ENCODE measurements at regions not wholly inside any gene's neighbourhood (a gene's known extent, or its start where the extent isn't known, plus 50 kb on each side); places are given as distances from the start of the nearest gene placed in this dataset.

DNA sequence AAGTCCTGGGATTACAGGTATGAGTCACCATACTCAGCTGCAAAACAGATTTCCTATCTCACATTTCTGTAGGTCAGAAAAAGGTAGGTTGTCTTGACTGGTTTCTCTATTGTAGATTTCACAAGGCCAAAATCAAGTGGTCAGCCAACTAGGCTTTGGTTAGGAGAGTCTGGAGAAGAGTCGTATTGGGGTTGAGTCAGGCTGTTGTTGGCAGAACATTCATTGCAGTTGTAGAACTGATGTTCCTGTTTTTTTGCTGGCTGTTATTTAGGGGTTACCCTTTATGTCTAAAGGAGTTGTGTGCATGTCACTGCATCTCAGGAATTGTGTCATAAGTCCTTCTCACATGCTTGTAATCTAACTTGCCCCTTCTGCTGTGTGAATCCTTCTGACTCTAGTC lies 814.2 kb upstream of the GRAMD2B start:
- Histone ChIP-seq H3K9me3 (ENCODE audit: severe bottlenecking) (no peaks in the 10 kb centered on the region), H3K27me3 (ENCODE audit: insufficient read depth, low read depth, severe bottlenecking) (no peaks in the 10 kb centered on the region), H3K27ac (no peak overlapping the region), H3K4me3 (ENCODE audit: low read depth, low read length) (no peak overlapping the region), H3K36me3 (no peaks in the 10 kb centered on the region)
- TF ChIP-seq, protein P1, sequence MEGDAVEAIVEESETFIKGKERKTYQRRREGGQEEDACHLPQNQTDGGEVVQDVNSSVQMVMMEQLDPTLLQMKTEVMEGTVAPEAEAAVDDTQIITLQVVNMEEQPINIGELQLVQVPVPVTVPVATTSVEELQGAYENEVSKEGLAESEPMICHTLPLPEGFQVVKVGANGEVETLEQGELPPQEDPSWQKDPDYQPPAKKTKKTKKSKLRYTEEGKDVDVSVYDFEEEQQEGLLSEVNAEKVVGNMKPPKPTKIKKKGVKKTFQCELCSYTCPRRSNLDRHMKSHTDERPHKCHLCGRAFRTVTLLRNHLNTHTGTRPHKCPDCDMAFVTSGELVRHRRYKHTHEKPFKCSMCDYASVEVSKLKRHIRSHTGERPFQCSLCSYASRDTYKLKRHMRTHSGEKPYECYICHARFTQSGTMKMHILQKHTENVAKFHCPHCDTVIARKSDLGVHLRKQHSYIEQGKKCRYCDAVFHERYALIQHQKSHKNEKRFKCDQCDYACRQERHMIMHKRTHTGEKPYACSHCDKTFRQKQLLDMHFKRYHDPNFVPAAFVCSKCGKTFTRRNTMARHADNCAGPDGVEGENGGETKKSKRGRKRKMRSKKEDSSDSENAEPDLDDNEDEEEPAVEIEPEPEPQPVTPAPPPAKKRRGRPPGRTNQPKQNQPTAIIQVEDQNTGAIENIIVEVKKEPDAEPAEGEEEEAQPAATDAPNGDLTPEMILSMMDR (IDR thresholded peaks at IDR 0.05; ENCODE audit: low read depth, low read length), result no peak
- no peak for DNase-seq

DNA sequence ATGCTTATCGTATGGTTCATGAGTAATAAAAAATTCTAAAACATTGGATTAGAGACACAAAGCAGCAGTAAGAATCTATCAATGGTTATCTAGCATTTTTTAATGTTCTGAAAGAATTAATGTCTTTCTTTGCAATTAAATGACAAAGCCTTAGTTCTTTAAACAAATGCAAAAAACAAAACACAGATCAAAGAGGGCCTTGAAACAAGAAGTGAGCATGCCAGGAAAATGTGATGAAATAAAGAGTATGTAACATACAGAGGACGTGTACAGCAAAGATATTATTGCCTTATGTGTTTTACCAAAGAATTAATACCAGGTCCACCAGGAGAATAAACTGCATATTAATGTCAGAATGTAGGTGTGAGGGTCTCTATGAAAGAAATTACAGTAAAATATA lies 812.3 kb upstream of the GRAMD2B start:
- no peaks in the 10 kb centered on the region for H3K27me3 ChIP-seq (ENCODE audit: insufficient read depth, low read depth, severe bottlenecking)
- TF ChIP-seq, protein P1 (IDR thresholded peaks at IDR 0.05; ENCODE audit: low read depth, low read length), result no peak

DNA sequence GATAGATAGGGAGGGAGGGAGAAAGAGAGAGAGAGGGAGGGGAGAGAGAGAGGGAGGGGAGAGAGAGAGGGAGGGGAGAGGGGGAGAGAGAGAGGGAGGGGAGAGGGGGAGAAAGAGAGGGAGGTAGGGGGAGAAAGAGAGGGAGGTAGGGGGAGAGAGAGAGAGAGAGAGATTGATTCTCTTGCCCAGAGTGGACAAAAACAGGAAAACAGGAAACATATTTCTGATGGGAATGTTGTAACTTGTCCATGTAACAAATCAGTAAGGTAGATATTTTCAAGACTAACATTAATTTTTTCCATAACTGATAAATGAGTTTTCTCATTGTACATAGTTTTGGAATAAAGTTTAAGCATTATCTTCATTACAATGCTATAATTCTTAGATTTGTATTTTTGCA lies 811.7 kb upstream of the GRAMD2B start:
- TF ChIP-seq, protein P1 (IDR thresholded peaks at IDR 0.05; ENCODE audit: low read depth, low read length), result no peak
- no peaks in the 10 kb centered on the region for H3K27me3 ChIP-seq (ENCODE audit: insufficient read depth, low read depth, severe bottlenecking)
- DNase-seq, result no peak
- H3K36me3 ChIP-seq, result no peaks in the 10 kb centered on the region
- H3K4me3 ChIP-seq (ENCODE audit: low read depth, low read length), result no peak overlapping the region
- H3K9me3 ChIP-seq (ENCODE audit: severe bottlenecking), result no peaks in the 10 kb centered on the region
- no peak overlapping the region for H3K27ac ChIP-seq

More for the DNA sequence above, 812.3 kb upstream of the GRAMD2B start:
- no peaks in the 10 kb centered on the region for H3K36me3 ChIP-seq
- H3K27ac ChIP-seq, result no peak overlapping the region
- no peak for DNase-seq
- no peak overlapping the region for H3K4me3 ChIP-seq (ENCODE audit: low read depth, low read length)
- H3K9me3 ChIP-seq (ENCODE audit: severe bottlenecking), result no peaks in the 10 kb centered on the region

DNA sequence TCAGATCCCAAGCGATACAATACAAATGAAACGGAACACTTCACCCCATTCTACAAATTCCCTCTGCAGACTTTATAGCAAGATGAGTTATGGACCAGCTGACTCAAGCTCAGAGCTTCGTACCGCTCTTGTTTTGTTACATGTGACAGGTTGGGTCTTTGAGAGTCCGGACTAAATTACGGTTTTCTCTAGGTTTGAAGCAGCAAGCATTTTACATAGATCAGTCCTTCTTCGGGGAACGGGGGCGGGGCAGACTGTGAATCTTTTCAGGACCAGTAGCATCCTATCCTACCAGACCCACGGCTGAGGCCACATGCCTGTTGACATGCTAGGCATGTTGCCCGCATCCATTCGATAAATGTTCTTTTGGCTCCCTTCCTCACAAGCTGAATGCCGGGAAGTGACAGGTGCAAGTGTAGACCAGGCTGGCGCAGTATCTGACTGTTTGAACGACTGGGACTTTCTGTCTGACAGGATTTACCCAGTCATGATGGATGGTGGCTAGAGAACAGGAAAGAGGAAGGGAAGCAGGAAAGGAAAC lies 811.0 kb upstream of the GRAMD2B start:
- TF ChIP-seq, protein P1 (IDR thresholded peaks at IDR 0.05; ENCODE audit: low read depth, low read length), result no peak
- Histone ChIP-seq H3K4me3 (ENCODE audit: low read depth, low read length) (no peak overlapping the region), H3K27ac (no peak overlapping the region), H3K27me3 (ENCODE audit: insufficient read depth, low read depth, severe bottlenecking) (no peaks in the 10 kb centered on the region), H3K36me3 (no peaks in the 10 kb centered on the region), H3K9me3 (ENCODE audit: severe bottlenecking) (no peaks in the 10 kb centered on the region)
- no peak for DNase-seq

DNA sequence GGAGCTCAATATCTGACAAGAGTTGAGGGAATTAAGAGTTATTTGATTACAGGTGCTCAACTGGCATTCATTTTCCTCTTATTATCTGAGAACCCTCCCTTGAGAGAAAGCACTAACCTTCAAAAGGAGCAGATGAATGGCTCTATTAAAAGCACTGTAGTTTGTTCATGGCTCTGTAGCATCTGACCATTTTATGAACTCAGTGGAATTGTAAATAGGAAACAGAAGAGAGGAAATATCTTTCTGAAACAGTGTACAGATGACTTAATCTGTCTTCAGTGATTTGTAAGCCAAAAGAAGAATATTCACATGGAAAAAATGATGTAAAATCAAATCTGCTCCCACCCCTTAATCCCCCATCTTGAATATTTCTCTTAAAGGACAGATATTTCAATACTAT lies 810.4 kb upstream of the GRAMD2B start:
- H3K27me3 ChIP-seq (ENCODE audit: insufficient read depth, low read depth, severe bottlenecking), result no peaks in the 10 kb centered on the region
- TF ChIP-seq, protein P1 (IDR thresholded peaks at IDR 0.05; ENCODE audit: low read depth, low read length), result no peak
- H3K36me3 ChIP-seq, result no peaks in the 10 kb centered on the region
- DNase-seq, result no peak
- H3K4me3 ChIP-seq (ENCODE audit: low read depth, low read length), result no peak overlapping the region
- H3K27ac ChIP-seq, result no peak overlapping the region
- no peaks in the 10 kb centered on the region for H3K9me3 ChIP-seq (ENCODE audit: severe bottlenecking)

DNA sequence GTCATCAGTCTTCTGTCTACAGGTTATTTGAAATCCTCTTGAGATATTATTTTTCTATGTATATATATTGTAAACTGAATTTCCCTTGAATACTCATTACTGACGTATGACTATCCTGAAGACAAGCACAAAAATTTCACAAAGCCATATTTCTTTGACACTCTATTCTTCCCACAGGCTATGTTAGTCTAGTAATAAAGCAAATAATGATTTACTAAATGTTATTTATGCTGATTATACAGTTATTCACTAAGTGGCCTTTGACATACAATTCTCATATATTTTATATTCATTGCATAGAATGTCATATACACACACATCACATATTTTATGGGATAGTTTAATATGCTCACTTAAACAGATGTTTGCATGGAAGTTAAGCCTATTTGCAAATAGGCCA lies 793.0 kb upstream of the GRAMD2B start:
- no peak overlapping the region for H3K27ac ChIP-seq
- H3K9me3 ChIP-seq (ENCODE audit: severe bottlenecking), result peaks cover 5% of the 10 kb centered on the region
- H3K36me3 ChIP-seq, result no peaks in the 10 kb centered on the region
- TF ChIP-seq, protein P1 (IDR thresholded peaks at IDR 0.05; ENCODE audit: low read depth, low read length), result no peak
- DNase-seq, result no peak
- H3K4me3 ChIP-seq (ENCODE audit: low read depth, low read length), result no peak overlapping the region
- no peaks in the 10 kb centered on the region for H3K27me3 ChIP-seq (ENCODE audit: insufficient read depth, low read depth, severe bottlenecking)

Data from WERI-Rb-1 (cell line).